Tibial nerve (tissue), 4 donors: ENCODE measurements at regions not wholly inside any gene's neighbourhood (a gene's known extent, or its start where the extent isn't known, plus 50 kb on each side); places are given as distances from the start of the nearest gene placed in this dataset.

ENCODE experiments used
- CTCF ChIP-seq, 5 experiments: fragments of 200-600 bp in 3 of 5; fragments of 450-650 bp in 2 of 5; sonication (generic) in 3 of 5; IDR thresholded peaks; one replicate each; pipeline ENCODE4 v1.5.1; 2016 to 2019; ENCODE audit warnings: antibody characterized with exemption in 5 of 5, mild to moderate bottlenecking in 3 of 5, moderate library complexity in 2 of 5
- EP300 ChIP-seq, 2 donors: sonication (generic); formaldehyde crosslinking; IDR thresholded peaks; one replicate each; pipeline ENCODE4 v1.6.1; 2017; ENCODE audit warnings: antibody characterized with exemption in 2 of 2, mild to moderate bottlenecking in 1 of 2
- POLR2A ChIP-seq, 2 donors: fragments of 450-650 bp; IDR thresholded peaks; one replicate each; pipeline ENCODE4 v1.6.1; 2017; ENCODE audit warnings: antibody characterized with exemption in 2 of 2, mild to moderate bottlenecking in 2 of 2, moderate library complexity in 2 of 2

GRCh38 chr7:138359870-138360559 is 100.0 kb upstream of the TRIM24 start:
- TF ChIP-seq POLR2A (IDR thresholded peaks at IDR 0.05) (no peak), CTCF (IDR thresholded peaks at IDR 0.05) (no peak), EP300 (IDR thresholded peaks at IDR 0.05) (no peak)
